ENCODE measurements at regions not wholly inside any gene's neighbourhood (a gene's known extent, or its start where the extent isn't known, plus 50 kb on each side); places are given as distances from the start of the nearest gene placed in this dataset.
"Not testable (repeated sequence)": the region's sequence is repeated elsewhere in the genome, so short reads cannot be mapped to it uniquely, and the experiment has no call there.

DNA sequence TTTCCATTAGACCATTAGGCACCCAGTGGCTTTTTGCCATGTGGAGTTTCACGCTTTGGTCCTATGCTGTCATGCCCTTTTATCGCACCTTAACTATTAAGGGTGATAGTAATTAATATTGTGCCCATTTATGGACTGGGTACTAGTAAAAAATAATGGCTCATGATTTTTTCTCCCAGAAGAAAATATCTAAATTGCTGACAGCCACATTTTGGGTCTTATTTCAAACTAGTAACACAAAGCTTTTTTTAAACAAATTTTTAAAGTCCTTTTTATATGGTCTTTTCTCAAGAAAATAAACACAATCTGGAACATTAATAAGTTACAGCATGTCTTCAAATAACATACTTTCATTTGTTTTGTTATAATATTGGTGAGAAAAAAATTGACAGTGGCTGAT lies 179.7 kb downstream of the ANKRD7 start:
- DNase-seq = no peak
- Histone ChIP-seq H3K36me3 (ENCODE audit: control insufficient read depth, insufficient read depth, low read length) (no peaks in the 10 kb centered on the region), H3K9me3 (ENCODE audit: control insufficient read depth, low read depth, low read length) (no peaks in the 10 kb centered on the region), H3K4me3 (ENCODE audit: low read length) (no peak overlapping the region), H3K27ac (ENCODE audit: low read length) (no peak overlapping the region), H3K4me1 (ENCODE audit: control insufficient read depth, insufficient read depth, low read length) (no peaks in the 10 kb centered on the region), H3K27me3 (ENCODE audit: control insufficient read depth, insufficient read depth, low read length) (no peaks in the 10 kb centered on the region)
- WGBS (ENCODE audit: insufficient coverage, low lambda C conversion rate) = no CpG with 5 or more reads among the region's 2 CpGs

DNA sequence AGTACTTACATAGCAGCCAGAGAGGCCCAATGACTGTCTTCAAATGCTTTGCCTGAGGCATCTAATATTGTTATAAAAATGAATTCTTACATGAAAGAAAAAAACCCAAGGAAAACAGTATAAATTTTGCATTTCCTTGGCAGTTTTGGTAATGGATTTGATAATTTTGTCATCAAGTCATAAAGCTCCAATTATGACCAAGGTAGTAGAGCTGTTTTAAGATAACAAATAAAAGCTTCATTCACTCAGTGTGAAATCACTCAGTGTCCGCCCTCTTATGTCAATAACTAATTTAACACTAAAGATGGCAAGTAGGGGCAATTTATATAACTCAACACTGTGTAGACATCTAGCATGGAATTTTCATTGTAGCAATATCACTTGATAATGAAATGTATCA lies 193.9 kb downstream of the ANKRD7 start:
- no peak for DNase-seq
- no peaks in the 10 kb centered on the region for H3K9me3 ChIP-seq (ENCODE audit: control insufficient read depth, low read depth, low read length)
- no peak overlapping the region for H3K4me3 ChIP-seq (ENCODE audit: low read length)
- H3K27me3 ChIP-seq (ENCODE audit: control insufficient read depth, insufficient read depth, low read length) = no peaks in the 10 kb centered on the region
- no CpG with 5 or more reads among the region's 1 CpG for WGBS (ENCODE audit: insufficient coverage, low lambda C conversion rate)
- no peak overlapping the region for H3K27ac ChIP-seq (ENCODE audit: low read length)
- no peaks in the 10 kb centered on the region for H3K4me1 ChIP-seq (ENCODE audit: control insufficient read depth, insufficient read depth, low read length)
- no peaks in the 10 kb centered on the region for H3K36me3 ChIP-seq (ENCODE audit: control insufficient read depth, insufficient read depth, low read length)

DNA sequence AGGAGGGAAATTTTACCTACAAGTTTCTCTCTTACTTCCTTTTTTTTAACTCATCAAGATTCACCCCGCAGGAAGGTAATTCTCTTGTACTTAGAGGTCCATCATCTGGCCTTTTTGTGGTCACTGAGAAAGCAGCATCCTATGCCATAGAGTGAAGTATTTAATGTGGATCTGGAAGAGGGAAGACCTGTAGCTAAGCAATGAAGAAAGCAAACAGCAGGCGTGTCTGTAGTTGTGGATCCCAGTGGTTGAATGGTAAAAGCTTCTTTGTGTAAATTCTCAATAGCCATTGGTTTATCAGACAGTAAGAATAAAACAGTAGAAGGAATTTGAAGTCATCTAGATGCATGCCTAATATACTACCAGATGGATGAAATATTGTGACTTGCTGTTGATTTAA lies 196.4 kb downstream of the ANKRD7 start:
- Histone ChIP-seq H3K27me3 (ENCODE audit: control insufficient read depth, insufficient read depth, low read length) (no peaks in the 10 kb centered on the region), H3K9me3 (ENCODE audit: control insufficient read depth, low read depth, low read length) (no peaks in the 10 kb centered on the region), H3K36me3 (ENCODE audit: control insufficient read depth, insufficient read depth, low read length) (no peaks in the 10 kb centered on the region), H3K4me1 (ENCODE audit: control insufficient read depth, insufficient read depth, low read length) (no peaks in the 10 kb centered on the region), H3K27ac (ENCODE audit: low read length) (no peak overlapping the region), H3K4me3 (ENCODE audit: low read length) (no peak overlapping the region)
- DNase-seq = no peak
- WGBS (ENCODE audit: insufficient coverage, low lambda C conversion rate) = no CpG with 5 or more reads among the region's 2 CpGs

DNA sequence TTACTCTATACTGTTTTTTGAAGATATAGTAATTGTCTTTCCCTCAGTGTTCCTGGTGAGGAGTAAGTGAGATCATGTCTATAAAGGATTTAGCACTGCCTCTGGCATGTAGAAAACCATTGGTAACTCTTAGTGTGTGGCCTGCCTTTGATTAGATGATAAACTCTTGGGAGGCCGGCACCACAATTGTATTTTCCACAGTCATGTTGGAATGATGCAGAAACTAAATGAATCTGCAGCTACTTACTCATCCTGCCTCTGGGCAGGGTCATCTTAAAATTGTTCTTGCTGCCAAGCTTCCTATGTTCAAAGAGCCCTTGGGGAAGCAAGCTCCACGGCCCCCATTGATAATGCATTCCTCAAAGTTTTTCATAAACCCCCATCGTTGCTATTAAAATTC lies 204.6 kb downstream of the ANKRD7 start:
- H3K9me3 ChIP-seq (ENCODE audit: control insufficient read depth, low read depth, low read length) = peaks cover 4% of the 10 kb centered on the region
- no peak for DNase-seq
- WGBS (ENCODE audit: insufficient coverage, low lambda C conversion rate) = no CpG with 5 or more reads among the region's 3 CpGs

DNA sequence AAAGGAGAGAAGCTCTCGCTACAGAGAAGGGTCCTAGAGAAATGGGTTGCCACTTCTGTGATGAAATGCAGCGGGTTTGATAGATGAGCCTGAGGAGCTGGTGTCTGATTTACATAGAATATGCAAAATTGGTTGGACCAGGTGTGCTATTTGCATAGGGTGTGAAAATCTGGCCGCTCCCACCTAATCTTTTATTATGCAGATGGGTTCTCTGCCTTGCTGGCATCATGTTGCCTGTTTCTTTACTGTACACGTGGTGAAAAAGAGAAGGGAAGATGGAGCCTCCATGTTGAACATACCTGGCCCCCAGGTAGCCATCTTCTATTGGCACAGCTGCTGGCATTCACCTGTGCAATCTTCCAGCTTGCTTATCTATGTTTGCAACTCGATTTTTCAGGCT lies 212.2 kb downstream of the ANKRD7 start:
- H3K4me1 ChIP-seq (ENCODE audit: control insufficient read depth, insufficient read depth, low read length) = no peaks in the 10 kb centered on the region
- H3K27me3 ChIP-seq (ENCODE audit: control insufficient read depth, insufficient read depth, low read length) = no peaks in the 10 kb centered on the region
- no peak overlapping the region for H3K4me3 ChIP-seq (ENCODE audit: low read length)
- no peaks in the 10 kb centered on the region for H3K36me3 ChIP-seq (ENCODE audit: control insufficient read depth, insufficient read depth, low read length)
- DNase-seq = no peak
- H3K27ac ChIP-seq (ENCODE audit: low read length) = no peak overlapping the region
- WGBS (ENCODE audit: insufficient coverage, low lambda C conversion rate) = 80% methylated on average over 1 of the region's 5 CpGs
- H3K9me3 ChIP-seq (ENCODE audit: control insufficient read depth, low read depth, low read length) = peaks cover 4% of the 10 kb centered on the region

More for the DNA sequence above, 204.6 kb downstream of the ANKRD7 start:
- Histone ChIP-seq H3K27ac (ENCODE audit: low read length) (no peak overlapping the region), H3K4me3 (ENCODE audit: low read length) (no peak overlapping the region), H3K4me1 (ENCODE audit: control insufficient read depth, insufficient read depth, low read length) (no peaks in the 10 kb centered on the region), H3K36me3 (ENCODE audit: control insufficient read depth, insufficient read depth, low read length) (no peaks in the 10 kb centered on the region), H3K27me3 (ENCODE audit: control insufficient read depth, insufficient read depth, low read length) (no peaks in the 10 kb centered on the region)

DNA sequence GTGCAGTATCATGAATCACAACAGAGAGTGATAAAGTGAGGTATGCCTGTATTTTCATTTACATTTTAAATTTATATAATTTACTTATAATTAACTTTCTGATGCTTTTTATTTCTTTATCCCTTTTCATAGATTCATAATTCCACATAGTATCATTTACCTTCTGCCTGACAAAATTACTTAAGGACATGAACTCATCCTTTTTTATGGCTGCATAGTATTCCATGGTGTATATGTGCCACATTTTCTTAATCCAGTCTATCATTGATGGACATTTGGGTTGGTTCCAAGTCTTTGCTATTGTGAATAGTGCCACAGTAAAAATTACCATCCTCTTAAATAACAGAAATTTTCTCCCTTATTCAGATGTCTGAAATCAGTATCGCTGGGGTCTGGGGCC lies 224.5 kb downstream of the ANKRD7 start:
- H3K36me3 ChIP-seq (ENCODE audit: control insufficient read depth, insufficient read depth, low read length); H3K27me3 ChIP-seq (ENCODE audit: control insufficient read depth, insufficient read depth, low read length); H3K27ac ChIP-seq (ENCODE audit: low read length); H3K4me1 ChIP-seq (ENCODE audit: control insufficient read depth, insufficient read depth, low read length); DNase-seq; H3K4me3 ChIP-seq (ENCODE audit: low read length); H3K9me3 ChIP-seq (ENCODE audit: control insufficient read depth, low read depth, low read length): not testable (repeated sequence)
- WGBS (ENCODE audit: insufficient coverage, low lambda C conversion rate) = no CpG with 5 or more reads among the region's 1 CpG

DNA sequence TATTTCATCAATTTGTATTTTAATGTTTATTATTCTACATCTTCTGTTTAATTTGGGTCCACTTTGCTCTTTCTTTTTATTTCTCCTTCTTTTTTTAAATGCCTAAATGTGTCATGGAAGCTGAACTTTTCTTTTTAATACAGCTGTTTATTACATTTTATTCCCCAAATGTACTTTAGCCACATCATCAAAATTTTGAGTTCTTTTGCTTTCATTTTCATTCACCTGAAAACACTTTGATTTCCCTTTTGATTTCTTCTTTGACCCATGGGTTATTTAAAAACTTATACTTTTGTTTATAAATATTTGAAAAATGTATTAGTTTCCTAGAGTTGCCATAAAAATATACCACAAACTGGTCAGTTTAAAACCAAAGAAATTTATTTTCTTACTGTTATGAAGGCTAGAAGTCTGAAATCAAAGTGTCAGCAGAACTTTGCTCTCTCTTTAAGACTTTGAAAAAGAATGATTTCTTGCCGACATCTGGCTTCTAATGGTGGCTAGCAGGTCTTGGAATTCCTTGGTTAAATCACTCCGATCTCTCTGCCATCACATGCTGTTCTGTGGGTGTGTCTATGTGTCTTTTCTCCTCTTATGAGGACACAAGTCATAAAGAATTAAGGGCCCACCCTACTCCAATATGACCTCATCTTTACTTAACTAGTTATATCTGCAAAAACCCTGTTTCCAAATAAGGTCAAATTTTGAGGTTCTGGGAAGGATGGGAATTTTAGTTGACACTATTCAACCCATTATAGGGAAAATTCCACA lies 225.5 kb downstream of the ANKRD7 start:
- H3K4me1 ChIP-seq (ENCODE audit: control insufficient read depth, insufficient read depth, low read length) = no peaks in the 10 kb centered on the region
- no peak overlapping the region for H3K27ac ChIP-seq (ENCODE audit: low read length)
- no peaks in the 10 kb centered on the region for H3K27me3 ChIP-seq (ENCODE audit: control insufficient read depth, insufficient read depth, low read length)
- H3K36me3 ChIP-seq (ENCODE audit: control insufficient read depth, insufficient read depth, low read length) = no peaks in the 10 kb centered on the region
- no peaks in the 10 kb centered on the region for H3K9me3 ChIP-seq (ENCODE audit: control insufficient read depth, low read depth, low read length)
- no peak for DNase-seq
- no CpG with 5 or more reads among the region's 2 CpGs for WGBS (ENCODE audit: insufficient coverage, low lambda C conversion rate)
- no peak overlapping the region for H3K4me3 ChIP-seq (ENCODE audit: low read length)

DNA sequence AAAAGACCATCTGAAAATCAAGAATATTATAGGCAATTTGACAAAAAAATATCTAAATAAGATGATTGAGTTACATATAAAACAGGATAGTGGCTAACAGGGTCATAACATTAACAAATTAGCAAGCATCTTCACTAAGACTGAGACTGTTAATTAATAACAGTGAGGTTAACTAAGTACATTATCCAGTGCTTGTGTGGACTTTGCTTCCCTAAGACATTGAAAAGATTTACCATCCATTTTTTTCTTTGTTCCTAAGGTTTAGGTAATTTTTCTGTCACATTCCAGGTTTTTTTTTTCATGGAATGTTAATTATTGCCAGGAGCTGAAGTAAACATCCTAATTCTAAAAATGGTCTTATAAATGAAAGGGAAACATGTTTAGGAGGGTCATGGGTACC lies 227.6 kb downstream of the ANKRD7 start:
- no peaks in the 10 kb centered on the region for H3K27me3 ChIP-seq (ENCODE audit: control insufficient read depth, insufficient read depth, low read length)
- no peak for DNase-seq
- H3K9me3 ChIP-seq (ENCODE audit: control insufficient read depth, low read depth, low read length) = no peaks in the 10 kb centered on the region
- H3K36me3 ChIP-seq (ENCODE audit: control insufficient read depth, insufficient read depth, low read length) = no peaks in the 10 kb centered on the region
- no peaks in the 10 kb centered on the region for H3K4me1 ChIP-seq (ENCODE audit: control insufficient read depth, insufficient read depth, low read length)
- no peak overlapping the region for H3K27ac ChIP-seq (ENCODE audit: low read length)
- no peak overlapping the region for H3K4me3 ChIP-seq (ENCODE audit: low read length)

DNA sequence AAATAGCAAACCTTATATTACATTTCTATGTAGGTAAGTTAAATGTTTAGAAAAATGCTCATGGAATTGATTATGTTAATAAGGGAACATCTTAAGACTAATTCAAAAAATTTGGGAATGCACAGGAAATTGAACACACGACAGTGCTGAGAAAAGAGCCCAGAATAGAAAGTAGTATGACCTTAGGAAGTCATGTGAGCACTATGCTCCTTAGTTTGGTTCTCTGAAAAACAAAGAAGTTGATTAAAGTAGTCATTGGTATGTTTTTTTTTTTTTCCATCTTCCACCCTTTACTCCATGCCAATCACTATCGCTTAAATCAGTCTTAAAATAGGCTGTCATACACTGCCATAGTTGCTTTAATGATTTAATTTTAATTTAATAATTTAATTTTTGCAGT lies 242.9 kb downstream of the ANKRD7 start:
- Histone ChIP-seq H3K4me3 (ENCODE audit: low read length) (no peak overlapping the region), H3K36me3 (ENCODE audit: control insufficient read depth, insufficient read depth, low read length) (no peaks in the 10 kb centered on the region), H3K9me3 (ENCODE audit: control insufficient read depth, low read depth, low read length) (no peaks in the 10 kb centered on the region), H3K27ac (ENCODE audit: low read length) (no peak overlapping the region), H3K27me3 (ENCODE audit: control insufficient read depth, insufficient read depth, low read length) (no peaks in the 10 kb centered on the region), H3K4me1 (ENCODE audit: control insufficient read depth, insufficient read depth, low read length) (no peaks in the 10 kb centered on the region)
- WGBS (ENCODE audit: insufficient coverage, low lambda C conversion rate) = 80% methylated on average over 1 of the region's 2 CpGs
- DNase-seq = no peak

DNA sequence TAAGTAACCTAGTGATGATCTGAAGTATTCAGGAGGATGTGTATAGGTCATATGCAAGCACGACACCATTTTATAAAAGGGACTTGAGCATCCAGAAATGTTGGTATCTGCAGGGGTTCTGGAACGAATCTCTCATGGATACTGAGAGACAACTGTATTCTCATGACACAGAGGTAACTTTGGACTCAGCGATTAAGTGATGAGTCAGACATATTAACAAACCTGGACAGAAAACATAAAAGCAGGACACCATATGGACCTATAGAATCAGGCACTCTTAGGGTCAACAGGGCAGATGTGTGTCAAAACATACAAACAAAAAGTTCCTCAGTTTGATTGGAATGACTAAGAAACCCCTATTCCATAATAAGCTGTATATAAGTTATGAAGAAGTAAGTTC lies 248.1 kb downstream of the ANKRD7 start:
- no peaks in the 10 kb centered on the region for H3K9me3 ChIP-seq (ENCODE audit: control insufficient read depth, low read depth, low read length)
- H3K4me1 ChIP-seq (ENCODE audit: control insufficient read depth, insufficient read depth, low read length) = no peaks in the 10 kb centered on the region
- H3K27me3 ChIP-seq (ENCODE audit: control insufficient read depth, insufficient read depth, low read length) = no peaks in the 10 kb centered on the region
- no peak overlapping the region for H3K4me3 ChIP-seq (ENCODE audit: low read length)
- no peak overlapping the region for H3K27ac ChIP-seq (ENCODE audit: low read length)
- DNase-seq = no peak
- WGBS (ENCODE audit: insufficient coverage, low lambda C conversion rate) = 100% methylated on average over 2 of the region's 3 CpGs
- H3K36me3 ChIP-seq (ENCODE audit: control insufficient read depth, insufficient read depth, low read length) = no peaks in the 10 kb centered on the region

DNA sequence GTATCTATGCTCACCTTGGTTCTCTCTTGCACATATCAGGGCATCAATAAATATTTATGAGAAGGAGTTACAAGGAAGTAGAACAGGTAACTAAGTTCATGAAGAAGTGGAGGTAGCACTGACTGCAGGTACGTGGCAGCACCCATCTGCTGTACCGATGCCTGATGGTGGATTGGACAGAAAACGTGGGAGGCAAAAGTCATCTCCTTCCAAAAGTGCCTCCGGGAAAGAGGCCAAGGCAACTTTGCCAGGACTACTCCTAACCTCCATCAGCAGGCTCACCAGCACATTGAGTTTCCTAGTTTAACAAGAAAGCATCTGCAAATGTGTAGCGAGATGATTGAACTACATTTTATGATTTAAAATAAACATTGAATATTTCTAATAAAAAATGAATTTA lies 248.8 kb downstream of the ANKRD7 start:
- no CpG with 5 or more reads among the region's 5 CpGs for WGBS (ENCODE audit: insufficient coverage, low lambda C conversion rate)
- Histone ChIP-seq H3K36me3 (ENCODE audit: control insufficient read depth, insufficient read depth, low read length) (no peaks in the 10 kb centered on the region), H3K9me3 (ENCODE audit: control insufficient read depth, low read depth, low read length) (no peaks in the 10 kb centered on the region), H3K4me3 (ENCODE audit: low read length) (no peak overlapping the region), H3K27ac (ENCODE audit: low read length) (no peak overlapping the region), H3K4me1 (ENCODE audit: control insufficient read depth, insufficient read depth, low read length) (no peaks in the 10 kb centered on the region), H3K27me3 (ENCODE audit: control insufficient read depth, insufficient read depth, low read length) (no peaks in the 10 kb centered on the region)
- DNase-seq = no peak

Data from large intestine (tissue), 3 donors.